ENCODE measurements at regions not wholly inside any gene's neighbourhood (a gene's known extent, or its start where the extent isn't known, plus 50 kb on each side); places are given as distances from the start of the nearest gene placed in this dataset.

GRCh38 chr4:166197166-166197565 lies 324.1 kb downstream of the TLL1 start:
- TF ChIP-seq CTCF (IDR thresholded peaks at IDR 0.05) (no peak), POLR2A (IDR thresholded peaks at IDR 0.05; ENCODE audit: low read depth) (no peak), EP300 (IDR thresholded peaks at IDR 0.05) (no peak)

Measured in esophagus muscularis mucosa (tissue), 4 donors.